ENCODE measurements at regions not wholly inside any gene's neighbourhood (a gene's known extent, or its start where the extent isn't known, plus 50 kb on each side); places are given as distances from the start of the nearest gene placed in this dataset.

- Histone ChIP-seq H3K4me3 (ENCODE audit: low read depth, low read length, poor library complexity, severe bottlenecking) (no peak overlapping the region), H3K4me1 (ENCODE audit: insufficient read depth, low read length, poor library complexity, severe bottlenecking) (peaks cover 3% of the 10 kb centered on the region), H3K27me3 (replicated peaks; ENCODE audit: insufficient read depth, low read depth, low read length, poor library complexity) (peaks cover 23% of the 10 kb centered on the region), H3K9me3 (ENCODE audit: low read depth, low read length, poor library complexity, severe bottlenecking) (no peaks in the 10 kb centered on the region), H3K36me3 (ENCODE audit: insufficient read depth, low read length, poor library complexity, severe bottlenecking) (no peaks in the 10 kb centered on the region), H3K27ac (ENCODE audit: low read depth, low read length, poor library complexity, severe bottlenecking) (no peak overlapping the region)
- intact Hi-C loops (cut with micrococcal nuclease; ENCODE audit: unreplicated experiment) = no loop called here
- DNase-seq (ENCODE audit: low spot score) = no peak
- TF ChIP-seq CTCF (conservative IDR thresholded peaks at IDR 0.05; ENCODE audit: low read depth, low read length) = no peak
- TF ChIP-seq EZH2 (IDR thresholded peaks at IDR 0.05; ENCODE audit: borderline replicate concordance, low read depth, low read length, poor library complexity, severe bottlenecking) = no peak
- POLR2A ChIA-PET (ENCODE audit: low non-redundant PET) = no interaction called here
- no TSS peak for BruUV-seq (replicated peaks)
- CTCF ChIA-PET = no interaction called here
Measured at GRCh38 chr10:131429141-131429540, 117.6 kb upstream of the TCERG1L start.

- DNase-seq (ENCODE audit: low spot score) = no peak
- no peaks in the 10 kb centered on the region for H3K9me3 ChIP-seq (ENCODE audit: low read depth, low read length, poor library complexity, severe bottlenecking)
- peaks cover 22% of the 10 kb centered on the region for H3K27me3 ChIP-seq (replicated peaks; ENCODE audit: insufficient read depth, low read depth, low read length, poor library complexity)
- no peaks in the 10 kb centered on the region for H3K36me3 ChIP-seq (ENCODE audit: insufficient read depth, low read length, poor library complexity, severe bottlenecking)
- H3K27ac ChIP-seq (ENCODE audit: low read depth, low read length, poor library complexity, severe bottlenecking) = no peak overlapping the region
- POLR2A ChIA-PET (ENCODE audit: low non-redundant PET) = interaction anchor here (0.6 kb wide), 1 partner anchor 855 kb away, joined by 6 read pairs; no protein-coding TSS in a partner anchor
- intact Hi-C loops (cut with micrococcal nuclease; ENCODE audit: unreplicated experiment) = no loop called here
- CTCF ChIA-PET = no interaction called here
- peaks cover 3% of the 10 kb centered on the region for H3K4me1 ChIP-seq (ENCODE audit: insufficient read depth, low read length, poor library complexity, severe bottlenecking)
- no peak overlapping the region for H3K4me3 ChIP-seq (ENCODE audit: low read depth, low read length, poor library complexity, severe bottlenecking)
- TF ChIP-seq CTCF (conservative IDR thresholded peaks at IDR 0.05; ENCODE audit: low read depth, low read length) = no peak
- no peak for TF ChIP-seq EZH2 (IDR thresholded peaks at IDR 0.05; ENCODE audit: borderline replicate concordance, low read depth, low read length, poor library complexity, severe bottlenecking)
- no TSS peak for BruUV-seq (replicated peaks)
Measured at GRCh38 chr10:131429942-131430341, 118.4 kb upstream of the TCERG1L start.

- no TSS peak for BruUV-seq (replicated peaks)
- intact Hi-C loops (cut with micrococcal nuclease; ENCODE audit: unreplicated experiment) = no loop called here
- no peak overlapping the region for H3K4me3 ChIP-seq (ENCODE audit: low read depth, low read length, poor library complexity, severe bottlenecking)
- no peaks in the 10 kb centered on the region for H3K9me3 ChIP-seq (ENCODE audit: low read depth, low read length, poor library complexity, severe bottlenecking)
- peaks cover 3% of the 10 kb centered on the region for H3K4me1 ChIP-seq (ENCODE audit: insufficient read depth, low read length, poor library complexity, severe bottlenecking)
- DNase-seq (ENCODE audit: low spot score) = peak; percentile 25
- ChIA-PET POLR2A (ENCODE audit: low non-redundant PET) (interaction anchor here (0.6 kb wide), 1 partner anchor 854 kb away, joined by 6 read pairs; no protein-coding TSS in a partner anchor), CTCF (no interaction called here)
- TF ChIP-seq CTCF (conservative IDR thresholded peaks at IDR 0.05; ENCODE audit: low read depth, low read length) (no peak), EZH2 (IDR thresholded peaks at IDR 0.05; ENCODE audit: borderline replicate concordance, low read depth, low read length, poor library complexity, severe bottlenecking) (no peak)
- H3K36me3 ChIP-seq (ENCODE audit: insufficient read depth, low read length, poor library complexity, severe bottlenecking) = no peaks in the 10 kb centered on the region
- H3K27ac ChIP-seq (ENCODE audit: low read depth, low read length, poor library complexity, severe bottlenecking) = no peak overlapping the region
- H3K27me3 ChIP-seq (replicated peaks; ENCODE audit: insufficient read depth, low read depth, low read length, poor library complexity) = peaks cover 22% of the 10 kb centered on the region
Measured at GRCh38 chr10:131430716-131431412, 119.3 kb upstream of the TCERG1L start.
